ENCODE measurements at regions not wholly inside any gene's neighbourhood (a gene's known extent, or its start where the extent isn't known, plus 50 kb on each side); places are given as distances from the start of the nearest gene placed in this dataset.

GRCh38 chr2:193891023-193891422 is 1696.3 kb upstream of the TMEFF2 start:
- Histone ChIP-seq H3K27ac (no peak overlapping the region), H3K4me3 (no peak overlapping the region)
- DNase-seq (ENCODE audit: low spot score): no peak
- no peak for TF ChIP-seq CTCF (IDR thresholded peaks at IDR 0.05)

DNA sequence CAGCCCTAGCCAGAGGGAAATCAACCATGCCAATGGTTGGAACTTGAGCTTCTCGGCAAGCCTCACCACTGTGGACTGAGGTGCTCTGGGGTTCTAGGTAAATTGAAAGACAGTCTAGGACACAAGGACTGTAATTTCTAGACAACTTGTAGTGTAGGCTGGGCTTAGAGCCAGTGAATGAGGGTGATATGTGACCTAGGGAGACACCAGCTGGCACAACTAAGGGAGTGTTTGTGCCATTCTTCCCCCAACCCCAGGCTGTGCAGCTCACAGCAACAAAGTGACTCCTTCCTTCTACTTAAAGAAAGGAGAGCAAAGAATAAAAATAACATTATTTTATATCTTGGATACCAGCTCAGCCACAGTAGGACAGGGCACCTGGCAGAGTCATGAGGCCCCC is 1690.7 kb upstream of the TMEFF2 start:
- H3K4me3 ChIP-seq: no peak overlapping the region
- no peak overlapping the region for H3K27ac ChIP-seq
- TF ChIP-seq CTCF (IDR thresholded peaks at IDR 0.05): no peak
- DNase-seq (ENCODE audit: low spot score): no peak

DNA sequence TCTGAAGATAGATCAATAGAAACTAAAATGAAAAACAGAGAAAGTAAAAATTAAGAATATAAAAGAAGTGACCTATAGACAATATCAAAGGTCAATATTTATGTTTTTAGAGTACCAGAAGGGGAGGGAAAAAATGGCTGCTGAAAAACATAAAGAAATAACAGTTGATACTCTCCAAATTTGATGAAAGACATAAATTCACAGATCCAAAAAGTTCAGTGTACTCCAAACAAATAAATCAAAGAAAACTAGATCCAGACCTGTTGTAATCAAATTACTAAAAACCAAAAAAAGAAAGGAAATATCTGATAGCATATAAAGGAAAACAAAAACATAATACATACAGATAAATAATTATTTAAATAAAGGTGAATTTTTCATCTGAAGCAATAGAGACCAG is 1689.1 kb upstream of the TMEFF2 start:
- H3K27ac ChIP-seq: no peak overlapping the region
- no peak overlapping the region for H3K4me3 ChIP-seq
- DNase-seq (ENCODE audit: low spot score): no peak
- TF ChIP-seq CTCF (IDR thresholded peaks at IDR 0.05): no peak

GRCh38 chr2:193876980-193877379 is 1682.2 kb upstream of the TMEFF2 start:
- H3K4me3 ChIP-seq: no peak overlapping the region
- no peak for TF ChIP-seq CTCF (IDR thresholded peaks at IDR 0.05)
- H3K27ac ChIP-seq: no peak overlapping the region
- no peak for DNase-seq (ENCODE audit: low spot score)

DNA sequence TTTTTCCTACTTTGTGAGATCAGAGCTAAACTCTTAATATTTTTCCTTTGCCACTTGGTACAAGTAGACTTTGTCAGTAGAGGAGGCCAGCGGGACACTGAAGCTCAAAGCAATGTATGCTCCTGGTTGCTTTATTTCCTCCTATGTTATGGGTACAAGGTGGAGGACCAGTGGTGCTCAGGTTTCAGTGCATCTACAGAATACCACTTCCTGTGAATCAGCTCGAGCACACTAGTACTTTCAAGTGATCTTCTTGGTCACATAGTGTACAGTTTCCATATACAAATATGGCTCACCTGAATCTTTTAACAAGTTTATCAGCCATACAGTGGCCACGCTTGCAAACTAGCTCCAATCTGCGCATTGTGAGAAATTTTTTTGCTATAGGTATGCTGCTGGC is 1674.8 kb upstream of the TMEFF2 start:
- TF ChIP-seq CTCF (IDR thresholded peaks at IDR 0.05): no peak
- no peak for DNase-seq (ENCODE audit: low spot score)
- Histone ChIP-seq H3K4me3 (no peak overlapping the region), H3K27ac (no peak overlapping the region)

GRCh38 chr2:193868833-193869232 is 1674.1 kb upstream of the TMEFF2 start:
- no peak overlapping the region for H3K4me3 ChIP-seq
- no peak for DNase-seq (ENCODE audit: low spot score)
- TF ChIP-seq CTCF (IDR thresholded peaks at IDR 0.05): no peak
- no peak overlapping the region for H3K27ac ChIP-seq

DNA sequence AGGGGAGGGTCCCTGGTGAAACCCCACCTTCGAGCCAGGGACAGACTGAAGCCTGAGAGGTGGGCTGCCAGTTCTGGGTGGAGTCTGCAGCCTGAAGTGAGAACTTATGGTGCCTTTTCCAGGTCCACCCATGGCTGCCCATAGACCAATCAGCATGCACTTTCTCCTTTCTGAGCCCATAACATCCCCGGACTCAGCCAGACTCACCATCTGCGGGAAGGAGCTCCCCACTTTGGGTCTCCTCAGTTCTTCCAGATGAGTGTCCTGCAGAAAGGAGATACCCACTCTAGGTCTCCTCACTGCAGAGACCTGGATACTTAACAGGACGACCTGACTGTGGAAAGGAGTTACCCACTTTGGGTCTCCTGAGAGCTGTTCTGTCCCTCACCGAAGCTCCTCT is 1673.4 kb upstream of the TMEFF2 start:
- DNase-seq (ENCODE audit: low spot score): no peak
- no peak overlapping the region for H3K4me3 ChIP-seq
- TF ChIP-seq CTCF (IDR thresholded peaks at IDR 0.05): no peak
- no peak overlapping the region for H3K27ac ChIP-seq
